Psoas muscle (tissue), 7 donors: ENCODE measurements at regions not wholly inside any gene's neighbourhood (a gene's known extent, or its start where the extent isn't known, plus 50 kb on each side); places are given as distances from the start of the nearest gene placed in this dataset.

Source experiments
- ATAC-seq, 4 donors: fragments of 200-7000 bp; cut with Tn5 transposase; one replicate each; pipeline ENCODE4 v1.9.1; 2020; ENCODE audit warnings: moderate library complexity in 3 of 4, mild to moderate bottlenecking in 2 of 4
- DNase-seq, 2 donors: peaks; one replicate each; pipeline ENCODE4 v3.0.0-alpha.2; 2020
- H3K27ac ChIP-seq: fragments of 200-600 bp; one replicate; pipeline ENCODE4 v1.8.0; 2022
- H3K27me3 ChIP-seq, 3 donors: fragments of 200-600 bp in 1 of 3; one replicate each; pipeline versions ENCODE4 v1.6.1 to v1.8.0; 2013 to 2022; ENCODE audit warnings: low read length in 2 of 3, mild to moderate bottlenecking in 2 of 3, moderate library complexity in 1 of 3; ENCODE audit not compliant: insufficient read depth in 3 of 3
- H3K36me3 ChIP-seq, 2 donors: fragments of 200-600 bp in 1 of 2; one replicate each; pipeline versions ENCODE4 v1.6.1 to v1.8.0; 2013 to 2022; ENCODE audit warnings: low read depth in 1 of 2, mild to moderate bottlenecking in 1 of 2, moderate library complexity in 1 of 2; ENCODE audit not compliant: insufficient read depth in 1 of 2
- H3K4me1 ChIP-seq: fragments of 200-600 bp; one replicate; pipeline ENCODE4 v1.8.0; 2022
- H3K4me3 ChIP-seq: fragments of 200-600 bp; one replicate; pipeline ENCODE4 v1.8.0; 2022; ENCODE audit warnings: mild to moderate bottlenecking
- H3K9me3 ChIP-seq: fragments of 200-600 bp; one replicate; pipeline ENCODE4 v1.8.0; 2022
- WGBS, 3 donors: extraction: QIAGEN DNeasy Blood & Tissue Kit; methylation state at CpG; one replicate each; pipeline versions ENCODE4 v1.1.6 to v1.1.7; 2013; 5-methylcytosine and 5-hydroxymethylcytosine counted together
- intact Hi-C, 2 donors: fragments of 100-400 bp; cut with DNase I; formaldehyde crosslinking; loops; one replicate each; pipeline versions ENCODE4 v1.11.0 to v1.14.2; 2022
- TF ChIP-seq, protein P1 (sequence below): fragments of 200-600 bp; IDR thresholded peaks from one replicate; pipeline ENCODE4 v1.8.0; 2022; ENCODE audit warnings: antibody characterized with exemption
- donor health status: healthy with polysubstance abuse.
- donor health status: DM: no; HTN: no; CAD: no; lungs with moderate emphysema.
- donor health status: Bipolar disorder and iron deficiency.
- donor health status: healthy.
- donor health status: DM: yes; HTN: yes; CAD: no.
- donor health status: DM: no; HTN: no; CAD: no.
- donor health status: DM: yes; HTN: yes; CAD: no.

DNA sequence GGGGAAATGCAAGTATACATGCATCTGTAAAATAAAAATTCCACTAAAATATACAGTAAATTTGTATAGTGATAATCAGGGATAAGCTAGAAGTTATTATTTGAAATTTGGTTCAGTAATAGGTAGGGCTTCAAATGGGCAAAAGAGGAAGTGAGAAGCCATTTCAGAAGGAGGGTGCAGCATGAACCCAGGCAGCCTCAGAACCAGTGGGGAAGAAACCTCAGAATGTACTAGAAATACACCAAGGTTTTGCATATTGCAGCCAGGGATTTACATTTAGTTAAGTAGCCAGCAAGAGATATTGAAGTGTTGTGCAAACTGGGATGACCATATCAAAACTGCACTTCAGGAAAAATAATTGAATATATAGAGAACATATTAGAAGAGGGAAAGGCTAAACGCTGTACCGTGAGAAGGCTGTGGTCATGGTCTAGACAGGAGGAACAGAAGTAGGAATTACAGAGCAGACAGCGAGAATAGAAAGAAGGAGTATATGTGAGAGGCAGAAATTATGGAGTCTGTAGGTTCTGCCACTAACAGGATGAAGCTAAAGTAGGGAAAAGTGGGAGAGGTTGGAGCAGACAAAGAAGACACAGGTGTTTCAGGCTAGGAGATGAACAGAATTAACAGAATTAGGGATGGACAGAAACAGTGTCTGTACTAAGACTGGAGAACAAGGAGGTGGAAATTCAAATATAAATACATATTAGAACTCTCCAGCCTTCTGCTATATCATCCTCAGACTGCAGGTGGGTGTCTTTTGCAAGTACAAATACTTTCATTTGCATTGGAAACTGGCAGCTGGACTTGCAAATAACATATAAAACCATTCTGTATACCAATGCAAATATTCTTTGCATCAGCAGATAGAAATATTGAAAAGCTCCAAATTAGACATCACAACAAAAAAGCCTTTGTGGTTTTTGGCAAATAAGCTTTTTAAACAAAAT is 335.6 kb downstream of the ZNF608 start:
- no peak overlapping the region for H3K4me3 ChIP-seq
- no peaks in the 10 kb centered on the region for H3K36me3 ChIP-seq
- WGBS, 3 donors: 93 to 97% (median 95%) methylated on average over 3 of the region's 3 CpGs
- no peaks in the 10 kb centered on the region for H3K4me1 ChIP-seq
- intact Hi-C loops: no loop called here
- DNase-seq: no peak
- no peak overlapping the region for H3K27ac ChIP-seq
- H3K9me3 ChIP-seq: no peaks in the 10 kb centered on the region
- no peak for ATAC-seq
- H3K27me3 ChIP-seq: no peaks in the 10 kb centered on the region
- TF ChIP-seq, protein P1, sequence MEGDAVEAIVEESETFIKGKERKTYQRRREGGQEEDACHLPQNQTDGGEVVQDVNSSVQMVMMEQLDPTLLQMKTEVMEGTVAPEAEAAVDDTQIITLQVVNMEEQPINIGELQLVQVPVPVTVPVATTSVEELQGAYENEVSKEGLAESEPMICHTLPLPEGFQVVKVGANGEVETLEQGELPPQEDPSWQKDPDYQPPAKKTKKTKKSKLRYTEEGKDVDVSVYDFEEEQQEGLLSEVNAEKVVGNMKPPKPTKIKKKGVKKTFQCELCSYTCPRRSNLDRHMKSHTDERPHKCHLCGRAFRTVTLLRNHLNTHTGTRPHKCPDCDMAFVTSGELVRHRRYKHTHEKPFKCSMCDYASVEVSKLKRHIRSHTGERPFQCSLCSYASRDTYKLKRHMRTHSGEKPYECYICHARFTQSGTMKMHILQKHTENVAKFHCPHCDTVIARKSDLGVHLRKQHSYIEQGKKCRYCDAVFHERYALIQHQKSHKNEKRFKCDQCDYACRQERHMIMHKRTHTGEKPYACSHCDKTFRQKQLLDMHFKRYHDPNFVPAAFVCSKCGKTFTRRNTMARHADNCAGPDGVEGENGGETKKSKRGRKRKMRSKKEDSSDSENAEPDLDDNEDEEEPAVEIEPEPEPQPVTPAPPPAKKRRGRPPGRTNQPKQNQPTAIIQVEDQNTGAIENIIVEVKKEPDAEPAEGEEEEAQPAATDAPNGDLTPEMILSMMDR: no peak

DNA sequence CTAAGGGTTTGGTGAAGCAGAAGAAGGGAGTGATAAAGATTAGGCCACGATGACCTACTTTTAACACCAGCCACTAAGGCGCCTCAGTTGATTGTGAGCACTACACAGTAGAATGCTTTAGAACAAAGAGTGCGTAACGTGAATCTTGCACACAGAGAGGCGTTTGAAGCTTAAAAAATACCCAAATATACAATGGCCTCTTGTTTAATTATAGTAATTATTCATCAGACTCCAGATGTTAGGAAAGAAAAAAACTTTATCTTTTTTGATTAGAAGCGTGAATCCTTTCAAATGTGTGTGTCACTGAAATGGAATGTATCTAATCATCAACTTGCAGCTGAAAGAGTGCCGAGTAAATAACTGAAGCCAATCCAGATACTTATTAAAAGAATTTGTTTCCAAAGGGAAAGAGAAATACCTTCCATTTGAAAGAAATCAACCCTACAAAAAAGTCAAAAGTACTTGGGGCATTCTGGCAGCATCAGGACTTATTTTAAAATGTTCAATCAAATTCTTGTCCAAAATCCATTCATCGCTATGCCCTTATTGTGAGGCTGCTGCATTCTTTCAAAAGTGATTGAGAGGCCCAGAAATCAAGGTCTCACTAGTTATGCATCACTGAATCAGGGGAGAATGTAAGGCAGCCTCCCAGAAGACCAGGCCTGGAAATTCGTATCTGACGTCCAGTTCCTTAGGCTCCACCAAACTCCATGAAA is 337.5 kb downstream of the ZNF608 start:
- Histone ChIP-seq H3K27ac (no peak overlapping the region), H3K4me1 (no peaks in the 10 kb centered on the region), H3K9me3 (no peaks in the 10 kb centered on the region), H3K27me3 (no peaks in the 10 kb centered on the region), H3K36me3 (no peaks in the 10 kb centered on the region), H3K4me3 (no peak overlapping the region)
- intact Hi-C loops: no loop called here
- 70 to 78% (median 71%) methylated on average over 10 of the region's 10 CpGs for WGBS, 3 donors
- TF ChIP-seq, protein P1: no peak
- DNase-seq (no peak), ATAC-seq (no peak)

- no peaks in the 10 kb centered on the region for H3K27me3 ChIP-seq
- TF ChIP-seq, protein P1: no peak
- WGBS, 3 donors: 78 to 80% (median 79%) methylated on average over 5 of the region's 5 CpGs
- H3K36me3 ChIP-seq: no peaks in the 10 kb centered on the region
- DNase-seq (no peak), ATAC-seq (no peak)
- H3K9me3 ChIP-seq: no peaks in the 10 kb centered on the region
- H3K4me3 ChIP-seq: no peak overlapping the region
- intact Hi-C loops: no loop called here
- H3K4me1 ChIP-seq: no peaks in the 10 kb centered on the region
- no peak overlapping the region for H3K27ac ChIP-seq
These were observed 341.6 kb downstream of the ZNF608 start for GRCh38 chr5:124404796-124405195.

DNA sequence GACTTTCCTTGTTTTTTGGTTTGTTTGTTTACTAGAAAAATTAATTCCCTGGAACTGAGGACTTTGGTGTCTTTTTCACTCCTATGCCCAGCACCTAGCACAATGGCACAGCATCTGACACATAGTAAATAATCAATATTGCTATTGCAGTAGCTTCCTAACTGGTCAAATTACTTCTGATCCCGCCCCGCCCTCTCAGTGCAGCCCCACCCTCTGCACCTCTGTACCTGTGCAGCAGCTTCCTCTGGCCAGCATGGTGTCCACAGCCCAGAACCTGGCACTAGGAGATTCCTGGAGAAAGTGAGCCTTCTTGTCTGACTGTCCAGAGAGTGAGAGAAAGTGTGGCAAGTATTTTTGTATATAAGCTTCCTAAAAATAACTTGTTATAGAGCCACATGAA is 343.2 kb downstream of the ZNF608 start:
- intact Hi-C loops: no loop called here
- ATAC-seq: peak in 2 of 4 donors; percentile 19 to 32
- Histone ChIP-seq H3K36me3 (no peaks in the 10 kb centered on the region), H3K27ac (no peak overlapping the region), H3K4me1 (no peaks in the 10 kb centered on the region), H3K9me3 (no peaks in the 10 kb centered on the region), H3K4me3 (no peak overlapping the region), H3K27me3 (no peaks in the 10 kb centered on the region)
- no peak for DNase-seq
- 96 to 98% (median 97%) methylated on average over 2 of the region's 2 CpGs for WGBS, 3 donors
- TF ChIP-seq, protein P1: no peak
